HEK293T (cell line): ENCODE measurements at regions not wholly inside any gene's neighbourhood (a gene's known extent, or its start where the extent isn't known, plus 50 kb on each side); places are given as distances from the start of the nearest gene placed in this dataset.

ENCODE experiments used
- ARNT ChIP-seq: fragments of 450-650 bp; IDR thresholded peaks from 2 replicates; pipeline ENCODE4 v1.6.1; 2017; ENCODE audit warnings: mild to moderate bottlenecking
- BHLHE40 ChIP-seq: fragments of 450-650 bp; IDR thresholded peaks from 2 replicates; pipeline ENCODE4 v1.6.1; 2016; ENCODE audit warnings: mild to moderate bottlenecking, moderate library complexity, borderline replicate concordance
- CTBP1 ChIP-seq: fragments of 450-650 bp; IDR thresholded peaks from 2 replicates; pipeline ENCODE4 v1.6.1; 2016; ENCODE audit warnings: borderline replicate concordance
- FOXA1 ChIP-seq: fragments of 450-650 bp; IDR thresholded peaks from 2 replicates; pipeline ENCODE4 v1.6.1; 2016; ENCODE audit warnings: mild to moderate bottlenecking
- FOXM1 ChIP-seq: fragments of 450-650 bp; IDR thresholded peaks from 2 replicates; pipeline ENCODE4 v1.6.1; 2017; ENCODE audit warnings: mild to moderate bottlenecking, borderline replicate concordance
- HDGF ChIP-seq: fragments of 450-650 bp; IDR thresholded peaks from 2 replicates; pipeline ENCODE4 v1.6.1; 2017; ENCODE audit warnings: antibody characterized with exemption, borderline replicate concordance
- NFRKB ChIP-seq: fragments of 450-650 bp; IDR thresholded peaks from 2 replicates; pipeline ENCODE4 v1.6.1; 2016; ENCODE audit warnings: mild to moderate bottlenecking, moderate library complexity
- PKNOX1 ChIP-seq: fragments of 450-650 bp; IDR thresholded peaks from 2 replicates; pipeline ENCODE4 v1.6.1; 2016
- SP1 ChIP-seq: fragments of 450-650 bp; IDR thresholded peaks from 2 replicates; pipeline ENCODE4 v1.6.1; 2017
- SUZ12 ChIP-seq: fragments of 450-650 bp; IDR thresholded peaks from 2 replicates; pipeline ENCODE4 v1.6.1; 2016; ENCODE audit warnings: mild to moderate bottlenecking
- TARDBP ChIP-seq: fragments of 450-650 bp; IDR thresholded peaks from 2 replicates; pipeline ENCODE4 v1.6.1; 2016

- TF ChIP-seq FOXA1 (no peak), SUZ12 (no peak), HDGF (no peak), CTBP1 (no peak), FOXM1 (no peak), NFRKB (no peak), SP1 (no peak), PKNOX1 (no peak), TARDBP (no peak), BHLHE40 (no peak), ARNT (no peak)
These were observed 258.3 kb upstream of the STXBP6 start for GRCh38 chr14:25308244-25308643.
